IMR-90 (cell line): ENCODE measurements at regions not wholly inside any gene's neighbourhood (a gene's known extent, or its start where the extent isn't known, plus 50 kb on each side); places are given as distances from the start of the nearest gene placed in this dataset.

Source experiments
- ATAC-seq: fragments of 200-7000 bp; cut with Tn5 transposase; 2 replicates; pipeline ENCODE4 v1.9.1; 2020; ENCODE audit warnings: low read depth, mild to moderate bottlenecking, moderate library complexity
- BruUV-seq: library from RNA; stranded (reverse); fragments of 400-500 nt; replicated peaks from 2 replicates; lab custom pipeline; 2021; lab: Mats Ljungman, UMichigan
- CTCF ChIA-PET: fragments of 300-600 bp; formaldehyde crosslinking; extraction: SDS; loops from one replicate; lab custom pipeline; 2021; ENCODE audit warnings: antibody characterized with exemption; lab: Yijun Ruan, JAX
- POLR2A ChIA-PET: fragments of 300-600 bp; sonication (Branson Sonifier 250); formaldehyde crosslinking; loops from one replicate; lab custom pipeline; 2022; ENCODE audit warnings: antibody characterized with exemption; ENCODE audit not compliant: unreplicated experiment; lab: Charles Lee
- DNase-seq: peaks from one replicate; pipeline ENCODE4 v3.0.0; 2013
- H2AFZ ChIP-seq: replicated peaks from 2 replicates; pipeline ENCODE3; 2013; ENCODE audit warnings: low read length, mild to moderate bottlenecking; ENCODE audit not compliant: poor library complexity
- H2AK5ac ChIP-seq: 2 replicates; pipeline ENCODE4 v1.6.1; 2013; ENCODE audit warnings: low read depth, low read length, inconsistent platforms
- H2AK9ac ChIP-seq: replicated peaks from 2 replicates; pipeline ENCODE3; 2013; ENCODE audit warnings: mild to moderate bottlenecking, low read depth, low read length, moderate library complexity; ENCODE audit not compliant: poor library complexity
- H2BK120ac ChIP-seq: 2 replicates; pipeline ENCODE4 v1.6.1; 2013; ENCODE audit warnings: low read depth, low read length, inconsistent platforms
- H2BK15ac ChIP-seq: 3 replicates; pipeline ENCODE4 v1.6.1; 2013; ENCODE audit warnings: low read depth, low read length, inconsistent platforms
- H2BK20ac ChIP-seq: 2 replicates; pipeline ENCODE4 v1.6.1; 2013; ENCODE audit warnings: low read depth, mild to moderate bottlenecking, inconsistent platforms, low read length, moderate library complexity
- H2BK5ac ChIP-seq: 2 replicates; pipeline ENCODE4 v1.6.1; 2013; ENCODE audit warnings: mild to moderate bottlenecking, low read depth, low read length, inconsistent platforms; ENCODE audit not compliant: poor library complexity, severe bottlenecking
- H3K14ac ChIP-seq: replicated peaks from 2 replicates; pipeline ENCODE4 v1.6.1; 2013; ENCODE audit warnings: low read depth, low read length, inconsistent platforms
- H3K18ac ChIP-seq: 2 replicates; pipeline ENCODE4 v1.6.1; 2013; ENCODE audit warnings: low read depth, low read length, control low read depth
- H3K23ac ChIP-seq: 2 replicates; pipeline ENCODE4 v1.6.1; 2013; ENCODE audit warnings: low read depth, low read length, inconsistent platforms
- H3K27ac ChIP-seq: 2 replicates; pipeline ENCODE4 v1.5.1; 2013; ENCODE audit warnings: mild to moderate bottlenecking, control low read depth, low read length; ENCODE audit not compliant: insufficient read depth
- H3K27me3 ChIP-seq: 2 replicates; pipeline ENCODE4 v1.6.1; 2013; ENCODE audit warnings: low read length; ENCODE audit not compliant: control insufficient read depth, insufficient read depth
- H3K36me3 ChIP-seq: 2 replicates; pipeline ENCODE4 v1.6.1; 2013; ENCODE audit warnings: low read length, mixed read lengths; ENCODE audit not compliant: control insufficient read depth, insufficient read depth
- H3K4ac ChIP-seq: 2 replicates; pipeline ENCODE4 v1.6.1; 2013; ENCODE audit warnings: low read depth, low read length, inconsistent platforms
- H3K4me1 ChIP-seq: 2 replicates; pipeline ENCODE4 v1.6.1; 2013; ENCODE audit warnings: low read length, mixed read lengths; ENCODE audit not compliant: control insufficient read depth, insufficient read depth
- H3K4me2 ChIP-seq: 2 replicates; pipeline ENCODE4 v1.6.1; 2013; ENCODE audit warnings: low read depth, mild to moderate bottlenecking, control low read depth, low read length, moderate library complexity
- H3K4me3 ChIP-seq: 2 replicates; pipeline ENCODE4 v1.5.1; 2013; ENCODE audit warnings: low read depth, mild to moderate bottlenecking, control low read depth, low read length, moderate library complexity; ENCODE audit not compliant: insufficient read depth
- H3K56ac ChIP-seq: 2 replicates; pipeline ENCODE4 v1.6.1; 2013; ENCODE audit warnings: low read length, inconsistent platforms; ENCODE audit not compliant: insufficient read depth; ENCODE audit errors: extremely low read depth
- H3K79me1 ChIP-seq, 2 experiments: 2 replicates each; pipeline ENCODE4 v1.6.1; 2013; ENCODE audit warnings: low read length in 2 of 2, inconsistent platforms in 1 of 2, low read depth in 1 of 2
- H3K9ac ChIP-seq: 2 replicates; pipeline ENCODE4 v1.6.1; 2013; ENCODE audit warnings: low read depth, low read length, control low read depth
- H3K9me1 ChIP-seq: 2 replicates; pipeline ENCODE4 v1.6.1; 2013; ENCODE audit warnings: low read length, inconsistent platforms; ENCODE audit not compliant: insufficient read depth
- H3K9me3 ChIP-seq: 2 replicates; pipeline ENCODE4 v1.6.1; 2013; ENCODE audit warnings: low read length; ENCODE audit not compliant: control insufficient read depth, insufficient read depth
- H4K20me1 ChIP-seq: 2 replicates; pipeline ENCODE4 v1.6.1; 2013; ENCODE audit warnings: low read length, inconsistent platforms; ENCODE audit not compliant: insufficient read depth
- H4K5ac ChIP-seq: 2 replicates; pipeline ENCODE4 v1.6.1; 2013; ENCODE audit warnings: mild to moderate bottlenecking, low read depth, low read length, control low read depth
- H4K8ac ChIP-seq, 2 experiments: 2 replicates each; pipeline ENCODE4 v1.6.1; 2013; ENCODE audit warnings: low read depth in 2 of 2, low read length in 2 of 2, control low read depth in 1 of 2, inconsistent platforms in 1 of 2
- H4K91ac ChIP-seq: 2 replicates; pipeline ENCODE4 v1.6.1; 2013; ENCODE audit warnings: low read depth, low read length, inconsistent platforms; ENCODE audit not compliant: insufficient read depth
- BHLHE40 ChIP-seq: fragments of 150-350 bp; IDR thresholded peaks from 2 replicates; pipeline ENCODE4 v1.6.1; 2016; ENCODE audit warnings: mild to moderate bottlenecking, low read depth, low read length
- NFE2L2 ChIP-seq: fragments of 150-350 bp; IDR thresholded peaks from 2 replicates; pipeline ENCODE4 v1.6.1; 2016; ENCODE audit warnings: low read depth, mild to moderate bottlenecking, low read length
- RAD21 ChIP-seq: IDR thresholded peaks from 2 replicates; pipeline ENCODE4 v1.6.1; 2012; ENCODE audit warnings: low read length, improper control_type of control experiment
- SMC3 ChIP-seq: fragments of 150-350 bp; IDR thresholded peaks from 2 replicates; pipeline ENCODE4 v1.6.1; 2016; ENCODE audit warnings: low read depth, mild to moderate bottlenecking, antibody characterized with exemption, low read length, moderate library complexity
- WGBS, 2 experiments: methylation state at CpG; one replicate each; pipeline versions ENCODE4 v1.1.5 to v1.1.7; 2013; ENCODE audit warnings: missing lambda C conversion rate in 2 of 2; ENCODE audit not compliant: insufficient read length in 1 of 2; ENCODE audit errors: extremely low coverage in 2 of 2; 5-methylcytosine and 5-hydroxymethylcytosine counted together
- dilution Hi-C: fragments of 300-500 bp; cut with HindIII; formaldehyde crosslinking; loops from one replicate; pipeline ENCODE4 v1.14.3; 2018; ENCODE audit warnings: low sequenced_read_pairs; ENCODE audit not compliant: unreplicated experiment
- in situ Hi-C: fragments of 300-500 bp; cut with MboI; formaldehyde crosslinking; loops from 3 replicates; pipeline ENCODE4 v1.14.3; 2019; ENCODE audit warnings: low sequenced_read_pairs, inconsistent platforms, mixed read lengths
- intact Hi-C: fragments of 100-400 bp; cut with micrococcal nuclease; formaldehyde crosslinking; loops from 2 replicates; pipeline ENCODE4 v1.10.0; 2022
- TF ChIP-seq, protein P1 (sequence below): fragments of 150-350 bp; IDR thresholded peaks from 2 replicates; pipeline ENCODE4 v1.6.1; 2016; ENCODE audit warnings: low read depth, mild to moderate bottlenecking, low read length, moderate library complexity, borderline replicate concordance

DNA sequence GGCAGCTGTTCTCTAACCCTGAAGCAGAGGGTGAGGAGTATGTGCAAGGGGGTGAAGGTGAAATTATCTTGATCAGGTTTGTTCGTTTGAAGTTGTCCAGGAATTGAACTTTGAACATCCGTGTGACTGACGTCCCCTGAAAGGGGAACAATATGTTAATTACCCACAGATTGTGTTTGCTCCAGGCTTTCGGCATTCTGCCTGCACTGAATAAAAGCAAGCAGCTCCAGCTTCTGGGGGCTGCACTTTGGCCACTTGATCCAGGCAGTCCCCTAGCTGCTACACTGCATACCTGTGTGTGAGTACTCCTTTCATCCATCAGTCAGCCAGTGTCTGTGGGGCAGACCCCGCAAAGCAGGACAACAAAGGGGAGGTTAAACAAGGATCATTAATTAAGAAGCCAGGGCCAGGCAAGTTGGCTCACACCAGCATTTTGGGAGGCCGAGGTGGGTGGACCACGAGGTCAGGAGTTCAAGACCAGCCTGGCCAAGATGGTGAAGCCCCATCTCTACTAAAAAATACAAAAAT lies 104.8 kb upstream of the BTN3A2 start:
- Histone ChIP-seq H3K56ac (no peak overlapping the region), H2AK5ac (no peak overlapping the region), H4K91ac (no peak overlapping the region), H3K36me3 (no peaks in the 10 kb centered on the region), H3K23ac (no peak overlapping the region), H3K4me1 (no peaks in the 10 kb centered on the region), H3K27ac (no peak overlapping the region), H2AK9ac (no peak overlapping the region), H2BK20ac (no peak overlapping the region), H2BK120ac (no peak overlapping the region), H4K5ac (no peak overlapping the region), H2BK5ac (no peak overlapping the region), H3K4me3 (no peak overlapping the region), H3K9me3 (no peaks in the 10 kb centered on the region), H3K9ac (no peak overlapping the region), H4K20me1 (no peaks in the 10 kb centered on the region), H3K4me2 (no peak overlapping the region), H3K9me1 (no peaks in the 10 kb centered on the region), H3K27me3 (no peaks in the 10 kb centered on the region), H4K8ac (no peak overlapping the region), H3K18ac (no peak overlapping the region), H2AFZ (no peak overlapping the region), H3K79me1 (no peaks in the 10 kb centered on the region), H3K4ac (no peak overlapping the region), H3K14ac (no peak overlapping the region), H2BK15ac (no peak overlapping the region)
- 80% methylated on average over 2 of the region's 7 CpGs; no CpG with 5 or more reads in 1 of the 2 experiments for WGBS, 2 experiments
- DNase-seq, result no peak
- BruUV-seq, result no TSS peak
- dilution Hi-C loops, result no loop called here
- TF ChIP-seq RAD21 (no peak), SMC3 (no peak), BHLHE40 (no peak), NFE2L2 (no peak)
- TF ChIP-seq, protein P1, sequence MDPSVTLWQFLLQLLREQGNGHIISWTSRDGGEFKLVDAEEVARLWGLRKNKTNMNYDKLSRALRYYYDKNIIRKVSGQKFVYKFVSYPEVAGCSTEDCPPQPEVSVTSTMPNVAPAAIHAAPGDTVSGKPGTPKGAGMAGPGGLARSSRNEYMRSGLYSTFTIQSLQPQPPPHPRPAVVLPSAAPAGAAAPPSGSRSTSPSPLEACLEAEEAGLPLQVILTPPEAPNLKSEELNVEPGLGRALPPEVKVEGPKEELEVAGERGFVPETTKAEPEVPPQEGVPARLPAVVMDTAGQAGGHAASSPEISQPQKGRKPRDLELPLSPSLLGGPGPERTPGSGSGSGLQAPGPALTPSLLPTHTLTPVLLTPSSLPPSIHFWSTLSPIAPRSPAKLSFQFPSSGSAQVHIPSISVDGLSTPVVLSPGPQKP, result no peak
- ChIA-PET CTCF (no interaction called here), POLR2A (interaction anchor here (0.6 kb wide), 1 partner anchor 13 kb away, joined by 16 read pairs; a partner anchor contains a TSS)
- ATAC-seq, result no peak
- in situ Hi-C loops, result no loop called here
- intact Hi-C loops, result no loop called here
